ENCODE measurements at regions not wholly inside any gene's neighbourhood (a gene's known extent, or its start where the extent isn't known, plus 50 kb on each side); places are given as distances from the start of the nearest gene placed in this dataset.

GRCh38 chr12:85549640-85550039 is 269.6 kb downstream of the ALX1 start:
- no peak for TF ChIP-seq EZH2 (IDR thresholded peaks at IDR 0.05; ENCODE audit: borderline replicate concordance, low read depth, low read length, poor library complexity, severe bottlenecking)
- no peak for TF ChIP-seq CTCF (conservative IDR thresholded peaks at IDR 0.05; ENCODE audit: low read depth, low read length)

Data from A673 (cell line).